Ishikawa (cell line): ENCODE measurements at regions not wholly inside any gene's neighbourhood (a gene's known extent, or its start where the extent isn't known, plus 50 kb on each side); places are given as distances from the start of the nearest gene placed in this dataset.

ENCODE experiments used
- CEBPB ChIP-seq: IDR thresholded peaks from 2 replicates; pipeline ENCODE4 v1.6.1; 2012
- FOXM1 ChIP-seq: IDR thresholded peaks from 2 replicates; pipeline ENCODE4 v1.6.1; 2012; ENCODE audit warnings: low read depth, borderline replicate concordance
- MAX ChIP-seq: IDR thresholded peaks from 2 replicates; pipeline ENCODE4 v1.6.1; 2012
- RAD21 ChIP-seq: IDR thresholded peaks from 2 replicates; pipeline ENCODE4 v1.6.1; 2012; ENCODE audit warnings: low read depth
- TAF1 ChIP-seq: IDR thresholded peaks from 2 replicates; pipeline ENCODE4 v1.6.1; 2012; ENCODE audit warnings: low read depth, mild to moderate bottlenecking
- ZBTB7A ChIP-seq: IDR thresholded peaks from 2 replicates; pipeline ENCODE4 v1.6.1; 2012; ENCODE audit warnings: low read depth

DNA sequence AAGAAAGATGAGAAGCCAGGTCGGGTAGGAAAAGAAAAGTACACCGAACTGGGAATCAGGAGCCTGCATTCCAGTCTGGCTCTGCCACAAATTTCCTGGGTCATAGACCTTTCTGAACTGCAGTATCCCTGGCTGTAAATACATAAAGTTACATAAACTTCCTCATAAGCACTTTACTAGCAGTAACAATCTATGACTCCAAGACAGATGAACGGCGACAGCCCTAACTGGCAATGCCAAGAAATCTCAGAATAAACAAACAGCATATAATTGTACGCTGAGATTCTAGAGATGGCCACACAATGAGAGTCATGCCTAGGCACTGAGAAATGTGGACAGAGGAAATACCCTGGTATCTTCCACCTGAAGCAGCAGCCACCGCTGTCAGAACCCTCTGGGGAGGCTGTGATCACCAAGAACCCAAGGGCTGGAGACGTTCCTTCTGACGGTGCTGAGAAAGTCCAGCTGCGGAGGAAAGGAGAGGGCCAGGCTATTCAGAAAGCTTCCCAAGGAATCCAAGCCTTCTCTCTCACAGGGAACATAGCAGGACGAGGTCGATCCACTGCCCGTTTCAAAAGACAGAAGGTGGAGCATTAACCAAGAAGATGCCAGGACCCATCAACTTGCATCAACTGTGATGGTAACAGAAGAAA, 89.3 kb upstream of the SLC66A3 start:
- TF ChIP-seq MAX (no peak), RAD21 (no peak), TAF1 (no peak), CEBPB (no peak), ZBTB7A (no peak), FOXM1 (no peak)
